GM12892 (cell line): ENCODE measurements at regions not wholly inside any gene's neighbourhood (a gene's known extent, or its start where the extent isn't known, plus 50 kb on each side); places are given as distances from the start of the nearest gene placed in this dataset.

Experiments used
- DNase-seq: peaks from one replicate; pipeline ENCODE4 v3.0.0; 2011; ENCODE audit not compliant: insufficient read length
- FAIRE-seq: peaks from 2 replicates; lab custom pipeline; 2011; peaks lifted over from hg19 to GRCh38; lab: Jason Lieb, UNC
- POLR2A ChIP-seq: IDR thresholded peaks from 2 replicates; pipeline ENCODE4 v1.6.1; 2011; ENCODE audit warnings: low read depth, low read length, control low read depth
- POLR2AphosphoS5 ChIP-seq: IDR thresholded peaks from 2 replicates; pipeline ENCODE4 v1.6.1; 2011; ENCODE audit warnings: low read depth, low read length, control low read depth
- TAF1 ChIP-seq: IDR thresholded peaks from 2 replicates; pipeline ENCODE4 v1.6.1; 2011; ENCODE audit warnings: low read depth, mild to moderate bottlenecking, control low read depth, low read length, borderline replicate concordance

DNA sequence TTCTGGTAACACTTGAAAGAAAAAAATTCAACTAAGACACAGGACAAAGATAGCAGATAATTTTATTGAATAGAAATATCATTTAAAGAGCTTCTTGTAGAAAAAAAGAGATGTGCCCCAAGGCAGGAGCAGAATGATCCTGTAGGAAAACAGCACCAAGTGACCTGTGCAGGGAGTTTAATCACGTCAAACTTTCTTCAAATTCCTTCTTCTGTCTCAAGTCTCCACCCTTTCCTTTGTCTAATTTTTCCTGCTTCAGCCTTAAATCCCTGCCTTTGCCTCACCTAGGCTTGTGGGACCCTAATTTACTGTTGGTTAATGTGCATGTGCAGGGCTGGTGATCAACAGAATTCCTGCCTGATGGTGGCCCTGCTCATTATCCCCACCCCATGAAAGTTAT lies 481.4 kb downstream of the IPMK start:
- FAIRE-seq = no peak
- TF ChIP-seq POLR2A (no peak), TAF1 (no peak), POLR2AphosphoS5 (no peak)
- no peak for DNase-seq

DNA sequence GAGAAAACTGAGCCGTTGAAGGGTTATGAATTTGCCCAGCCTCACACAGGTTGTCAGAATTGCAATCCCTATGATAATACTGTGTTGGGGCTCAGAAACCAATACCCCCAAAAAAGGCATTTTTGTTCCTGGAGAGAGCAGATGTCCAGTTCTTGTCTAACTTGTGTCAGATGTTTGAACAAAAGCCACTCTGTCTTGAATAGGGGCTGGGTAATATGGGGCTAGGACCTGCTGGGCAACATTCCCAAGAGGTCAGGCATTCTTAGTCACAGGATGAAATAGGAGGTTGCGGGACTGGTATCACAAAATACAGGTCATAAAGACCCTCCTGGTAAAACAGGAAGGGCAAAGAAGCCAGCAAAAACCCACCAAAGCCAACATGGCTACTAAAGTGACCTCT lies 482.1 kb downstream of the IPMK start:
- DNase-seq = no peak
- TF ChIP-seq POLR2A (no peak), POLR2AphosphoS5 (no peak), TAF1 (no peak)
- no peak for FAIRE-seq

DNA sequence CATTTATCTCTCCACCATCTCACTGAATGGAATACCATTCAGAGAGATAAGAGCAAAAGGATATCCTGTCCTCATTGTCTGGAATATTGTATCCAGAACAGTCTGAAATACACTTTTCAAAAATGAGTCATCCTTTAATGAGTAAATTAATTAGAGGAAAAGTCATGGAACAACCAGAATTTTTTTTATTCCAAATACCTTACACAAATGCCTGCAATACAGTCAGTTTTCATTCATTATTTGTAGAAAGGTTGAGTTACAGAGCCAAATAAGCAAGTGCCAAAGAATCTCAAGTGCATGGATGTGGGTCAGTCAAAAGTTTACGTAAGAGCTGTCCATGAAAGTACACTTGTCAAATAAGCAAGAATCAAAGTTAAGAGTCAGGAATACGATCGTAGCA lies 482.6 kb downstream of the IPMK start:
- no peak for DNase-seq
- FAIRE-seq = no peak

DNA sequence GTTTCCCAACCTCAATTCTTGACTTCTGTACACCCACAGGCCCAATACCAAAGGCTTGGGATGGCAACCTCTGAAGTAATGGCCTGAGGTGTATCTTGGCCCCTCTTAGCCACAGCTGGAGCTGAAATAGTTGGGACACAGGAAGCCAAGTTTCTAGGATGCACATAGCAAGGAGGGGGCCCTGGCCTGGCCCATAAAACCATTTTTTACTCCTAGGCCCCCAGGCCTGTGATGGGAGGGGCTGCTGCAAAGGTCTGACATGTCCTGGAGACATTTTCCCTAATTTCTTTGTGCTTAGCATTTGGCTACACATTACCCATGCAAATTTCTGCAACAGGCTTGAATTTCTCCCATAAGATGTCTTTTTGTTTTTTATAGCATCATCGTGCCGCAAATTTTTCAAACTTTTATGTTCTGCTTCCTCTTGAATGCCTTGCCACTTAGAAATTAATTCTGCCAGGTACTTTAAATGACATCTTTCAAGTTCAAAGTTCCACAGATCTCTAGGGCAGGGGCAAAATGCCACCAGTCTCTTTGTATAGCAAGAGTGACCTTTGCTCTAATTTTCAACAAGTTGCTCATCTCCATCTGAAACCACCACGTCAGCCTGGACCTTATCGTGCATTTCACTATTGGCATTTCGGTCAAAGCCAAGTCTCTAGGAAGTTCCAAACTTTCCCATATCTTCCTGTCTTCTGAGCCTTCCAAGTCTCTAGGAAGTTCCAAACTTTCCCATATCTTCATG lies 490.8 kb downstream of the IPMK start:
- TF ChIP-seq POLR2A = no peak
- no peak for TF ChIP-seq POLR2AphosphoS5
- no peak for TF ChIP-seq TAF1
- DNase-seq (no peak), FAIRE-seq (no peak)

More for the DNA sequence above, 482.6 kb downstream of the IPMK start:
- TF ChIP-seq POLR2AphosphoS5 = no peak
- TF ChIP-seq TAF1 = no peak
- TF ChIP-seq POLR2A = no peak

DNA sequence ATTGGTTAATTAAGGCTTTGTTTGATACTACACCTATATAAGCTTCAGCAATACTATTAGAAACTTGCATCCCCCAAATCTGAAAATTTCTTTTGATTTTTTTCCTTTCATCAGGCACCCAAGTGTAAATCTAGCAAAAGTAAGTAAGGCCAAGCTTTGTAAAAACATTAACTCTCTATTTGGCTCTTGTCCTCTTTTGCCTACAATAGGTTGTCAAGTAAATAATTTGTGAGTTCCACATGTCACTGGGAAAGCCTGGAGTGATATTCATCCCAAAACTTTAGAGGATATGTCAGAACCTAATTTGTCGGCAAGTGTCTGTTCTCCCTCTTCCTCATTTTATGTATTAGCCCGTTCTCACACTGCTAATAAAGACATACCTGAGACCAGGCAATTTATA lies 492.4 kb downstream of the IPMK start:
- FAIRE-seq = no peak
- DNase-seq = no peak
- no peak for TF ChIP-seq POLR2AphosphoS5
- TF ChIP-seq POLR2A = no peak
- TF ChIP-seq TAF1 = no peak

DNA sequence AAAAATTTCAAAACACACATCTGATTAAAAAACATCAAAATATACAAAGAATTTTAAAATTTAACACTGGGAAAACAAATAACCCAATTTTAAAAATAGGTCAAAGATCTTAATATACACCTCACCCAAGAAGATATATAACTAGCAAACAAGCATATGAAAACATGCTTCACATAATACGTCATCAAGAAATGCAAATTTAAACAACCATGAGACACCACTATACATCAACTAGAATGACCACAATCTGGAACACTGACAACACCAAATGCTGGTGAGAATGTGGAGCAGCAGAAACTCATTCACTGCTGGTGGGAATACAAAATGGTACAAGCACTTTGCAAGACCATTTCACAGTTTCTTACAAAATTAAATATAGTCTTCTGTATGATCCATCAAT lies 498.4 kb downstream of the IPMK start:
- DNase-seq (no peak), FAIRE-seq (no peak)
- no peak for TF ChIP-seq POLR2AphosphoS5
- TF ChIP-seq TAF1 = no peak
- no peak for TF ChIP-seq POLR2A

DNA sequence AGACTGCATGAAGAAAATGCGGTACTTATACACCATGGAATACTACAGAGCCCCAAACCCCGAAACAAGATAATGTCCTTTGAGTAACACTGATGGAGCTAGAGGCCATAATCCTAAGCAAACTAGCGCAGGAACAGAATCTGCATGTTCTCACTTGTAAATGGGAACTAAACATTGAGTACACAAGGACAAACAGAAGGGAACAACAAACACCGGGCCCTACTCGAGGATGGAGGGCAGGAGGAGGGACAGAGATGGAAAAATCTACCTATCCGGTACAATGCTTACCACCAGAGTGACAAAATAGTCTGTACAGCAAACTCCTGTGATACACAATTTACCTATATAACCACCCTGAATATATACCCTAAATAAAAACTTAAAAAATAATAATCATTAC lies 507.9 kb downstream of the IPMK start:
- FAIRE-seq (no peak), DNase-seq (no peak)
- TF ChIP-seq POLR2AphosphoS5 = no peak
- TF ChIP-seq TAF1 = no peak
- TF ChIP-seq POLR2A = no peak

DNA sequence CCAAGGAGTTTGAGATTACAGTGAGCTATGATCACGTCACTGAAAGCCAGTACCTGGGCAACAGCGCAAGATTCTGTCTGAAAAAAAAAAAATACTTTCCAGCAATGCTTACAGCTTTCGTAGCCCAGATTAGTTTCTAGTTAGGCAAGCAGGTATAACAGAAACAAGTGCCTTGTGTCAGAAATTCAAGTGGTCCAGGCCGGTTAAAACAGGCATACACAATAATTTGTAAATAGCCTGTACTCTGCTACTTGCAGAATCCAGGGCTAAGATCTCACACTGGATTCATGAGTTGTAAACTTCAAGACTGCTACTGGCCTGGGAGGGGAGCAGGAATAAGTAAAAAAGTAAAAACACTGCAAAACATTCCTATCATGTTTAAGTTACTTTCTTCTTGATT lies 512.9 kb downstream of the IPMK start:
- DNase-seq (no peak), FAIRE-seq (no peak)
- no peak for TF ChIP-seq POLR2A
- TF ChIP-seq POLR2AphosphoS5 = no peak
- no peak for TF ChIP-seq TAF1

DNA sequence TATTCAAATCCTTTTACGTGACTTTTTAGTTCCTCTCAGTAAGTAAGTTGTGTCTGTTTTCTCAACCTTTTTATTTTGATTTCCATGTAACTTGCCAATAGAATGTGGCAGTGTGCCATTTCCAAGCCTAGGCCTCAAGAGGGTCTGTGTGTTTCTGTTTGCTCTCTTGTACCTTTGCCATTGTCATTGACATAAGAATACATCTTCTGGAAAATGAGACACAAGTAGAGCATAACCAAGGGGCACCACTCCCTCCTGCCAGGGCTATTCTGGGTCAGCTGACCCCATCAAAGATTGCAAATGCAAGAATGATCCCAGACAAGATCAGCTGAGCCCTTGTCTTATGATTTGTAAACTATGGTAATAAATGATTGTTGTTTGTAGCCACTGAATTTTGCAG lies 524.0 kb downstream of the IPMK start:
- DNase-seq (no peak), FAIRE-seq (no peak)
- TF ChIP-seq TAF1 = no peak
- TF ChIP-seq POLR2AphosphoS5 = no peak
- no peak for TF ChIP-seq POLR2A

DNA sequence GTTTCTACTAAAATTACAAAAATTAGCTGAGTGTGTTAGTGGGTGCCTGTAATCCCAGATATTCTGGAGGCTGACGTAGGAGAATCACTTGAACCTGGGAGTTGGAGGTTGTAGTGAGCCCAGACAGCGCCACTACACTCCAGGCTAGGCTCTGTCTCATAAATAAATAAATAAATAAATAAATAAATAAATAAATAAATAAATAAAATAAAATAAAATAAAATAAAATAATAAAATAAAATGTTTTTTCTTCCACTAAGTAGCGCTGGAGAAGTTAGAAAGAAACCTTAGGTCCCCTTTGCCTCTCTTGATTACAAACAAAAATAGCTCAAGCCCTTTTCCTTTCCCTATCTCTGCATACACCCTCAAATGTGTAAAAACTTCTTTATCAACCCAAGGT lies 525.9 kb downstream of the IPMK start:
- no peak for FAIRE-seq
- TF ChIP-seq TAF1 = no peak
- TF ChIP-seq POLR2A = no peak
- TF ChIP-seq POLR2AphosphoS5 = no peak
- no peak for DNase-seq

DNA sequence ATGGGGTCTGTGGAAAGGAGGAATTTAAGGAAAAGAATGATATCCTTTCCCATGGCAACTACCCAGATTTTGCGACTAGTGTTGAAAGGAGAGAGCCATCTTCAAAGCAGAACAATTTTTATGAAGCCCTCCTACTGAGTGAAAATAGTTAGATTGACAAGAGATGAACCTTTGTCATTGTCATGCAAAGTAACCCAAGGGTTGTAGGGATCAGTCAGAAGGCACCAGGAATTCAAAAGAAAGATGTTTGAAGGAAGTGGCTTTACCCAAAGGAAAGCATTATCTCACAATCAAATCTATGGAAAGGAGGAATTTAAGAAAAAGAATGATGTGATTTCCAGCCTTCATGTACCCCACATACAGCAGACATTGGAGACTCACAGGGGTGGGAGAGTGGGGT lies 544.4 kb downstream of the IPMK start:
- TF ChIP-seq POLR2AphosphoS5 (no peak), TAF1 (no peak), POLR2A (no peak)
- DNase-seq (no peak), FAIRE-seq (no peak)

DNA sequence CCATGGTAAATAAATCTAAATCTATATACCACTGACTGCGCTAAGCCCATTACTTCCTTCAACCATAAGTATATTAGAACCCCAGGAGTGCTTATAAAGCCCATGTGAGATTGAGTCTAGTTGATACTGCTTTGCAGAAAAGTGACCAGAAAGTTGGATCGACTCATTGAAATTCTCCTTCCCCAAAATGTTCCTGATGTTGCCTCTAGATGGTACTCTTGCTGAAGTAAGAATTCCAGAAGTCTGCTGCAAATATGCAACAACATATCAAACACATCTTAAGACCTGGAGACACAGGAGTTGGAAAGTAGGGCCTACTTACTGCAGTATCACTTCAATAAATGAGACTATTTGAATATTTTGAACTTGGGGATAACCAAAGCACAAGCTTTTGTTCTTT lies 550.8 kb downstream of the IPMK start:
- DNase-seq = no peak
- TF ChIP-seq TAF1 (no peak), POLR2AphosphoS5 (no peak), POLR2A (no peak)
- no peak for FAIRE-seq
